ENCODE measurements at regions not wholly inside any gene's neighbourhood (a gene's known extent, or its start where the extent isn't known, plus 50 kb on each side); places are given as distances from the start of the nearest gene placed in this dataset.

- TF ChIP-seq GATA3 (IDR thresholded peaks at IDR 0.05; ENCODE audit: low read depth, low read length), result no peak
- no peak for TF ChIP-seq GATA2 (IDR thresholded peaks at IDR 0.05; ENCODE audit: low read depth, low read length)
Measured at GRCh38 chr1:233470741-233471499, 143.0 kb upstream of the KCNK1 start.
